GM19240 (cell line): ENCODE measurements at regions not wholly inside any gene's neighbourhood (a gene's known extent, or its start where the extent isn't known, plus 50 kb on each side); places are given as distances from the start of the nearest gene placed in this dataset.
"Not testable (repeated sequence)": the region's sequence is repeated elsewhere in the genome, so short reads cannot be mapped to it uniquely, and the experiment has no call there.

Source experiments
- DNase-seq: peaks from one replicate; pipeline ENCODE4 v3.0.0; 2011; ENCODE audit warnings: low spot score; ENCODE audit not compliant: insufficient read length

GRCh38 chr2:189308056-189308790, 128.7 kb upstream of the COL5A2 start:
- DNase-seq: no peak

GRCh38 chr2:189309331-189309730, 129.8 kb upstream of the COL5A2 start:
- no peak for DNase-seq

GRCh38 chr2:189312211-189312610, 129.1 kb upstream of the WDR75 start:
- no peak for DNase-seq

- DNase-seq: no peak
Observed at GRCh38 chr2:189312643-189313042, 128.6 kb upstream of the WDR75 start.

- no peak for DNase-seq
Observed at GRCh38 chr2:189318761-189319160, 122.5 kb upstream of the WDR75 start.

- not testable (repeated sequence) for DNase-seq
Observed at GRCh38 chr2:189319424-189319823, 121.8 kb upstream of the WDR75 start.

- no peak for DNase-seq
Observed at GRCh38 chr2:189327879-189328847, 113.1 kb upstream of the WDR75 start.

GRCh38 chr2:189328848-189329245, 112.4 kb upstream of the WDR75 start:
- DNase-seq: no peak

GRCh38 chr2:189336276-189336975, 104.8 kb upstream of the WDR75 start:
- DNase-seq: no peak

- DNase-seq: no peak
Observed at GRCh38 chr2:189337656-189338055, 103.6 kb upstream of the WDR75 start.

- no peak for DNase-seq
Observed at GRCh38 chr2:189338115-189338514, 103.2 kb upstream of the WDR75 start.

GRCh38 chr2:189341077-189341476, 100.2 kb upstream of the WDR75 start:
- DNase-seq: no peak

GRCh38 chr2:189344043-189344442, 97.2 kb upstream of the WDR75 start:
- no peak for DNase-seq

- DNase-seq: peak; percentile 8
Observed at GRCh38 chr2:189347540-189347939, 93.7 kb upstream of the WDR75 start.

- no peak for DNase-seq
Observed at GRCh38 chr2:189348369-189348768, 92.9 kb upstream of the WDR75 start.

GRCh38 chr2:189350540-189351209, 90.6 kb upstream of the WDR75 start:
- DNase-seq: no peak

GRCh38 chr2:189351933-189352332, 89.3 kb upstream of the WDR75 start:
- DNase-seq: not testable (repeated sequence)

- not testable (repeated sequence) for DNase-seq
Observed at GRCh38 chr2:189357375-189357774, 83.9 kb upstream of the WDR75 start.

- DNase-seq: no peak
Observed at GRCh38 chr2:189360861-189361260, 80.4 kb upstream of the WDR75 start.

- no peak for DNase-seq
Observed at GRCh38 chr2:189362283-189362682, 79.0 kb upstream of the WDR75 start.

- no peak for DNase-seq
Observed at GRCh38 chr2:189363559-189363958, 77.7 kb upstream of the WDR75 start.
